ENCODE measurements at regions not wholly inside any gene's neighbourhood (a gene's known extent, or its start where the extent isn't known, plus 50 kb on each side); places are given as distances from the start of the nearest gene placed in this dataset.

DNA sequence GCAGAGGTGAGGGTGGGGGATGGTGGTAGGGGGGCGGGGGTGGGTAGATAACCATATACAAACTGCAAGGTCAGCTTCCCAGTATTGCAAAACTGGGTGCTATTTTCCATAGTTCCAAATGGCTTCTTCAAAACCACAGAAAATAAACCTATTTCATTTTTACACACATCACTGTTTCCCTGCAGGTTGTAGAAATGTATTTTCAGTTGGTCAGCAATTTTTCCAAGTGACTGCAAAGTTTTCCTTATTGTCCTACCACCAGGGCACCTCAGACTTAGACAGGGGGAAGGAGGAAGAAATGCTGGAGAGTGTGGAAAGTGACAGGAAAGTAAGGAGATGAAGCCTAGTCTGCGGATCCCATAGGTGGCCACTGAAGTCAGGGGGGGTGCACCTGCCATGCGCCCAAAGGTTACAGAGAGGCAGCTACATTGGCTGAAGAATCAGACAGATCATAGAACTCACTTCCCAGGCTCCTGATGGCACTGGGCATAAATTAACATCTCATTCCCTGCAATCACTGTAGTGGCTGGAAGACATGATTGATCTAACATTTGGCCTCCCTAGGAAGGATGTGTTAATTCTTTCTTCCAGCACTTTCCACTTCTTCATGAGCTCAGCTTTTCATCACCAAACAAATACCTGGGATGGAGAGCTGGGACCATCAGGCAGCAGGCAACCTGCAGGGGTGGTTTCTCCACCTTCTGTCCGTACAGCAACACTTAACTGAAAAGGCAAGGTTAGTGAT, 402.0 kb downstream of the HNRNPD start:
- 56 to 89% methylated on average over 1 to 4 of the region's 4 CpGs for WGBS, 2 donors (ENCODE audit: low coverage in 1 of 2)
- Histone ChIP-seq H3K4me3 (no peak overlapping the region), H3K27ac (no peak overlapping the region), H3K4me1 (no peaks in the 10 kb centered on the region), H3K9me3 (no peaks in the 10 kb centered on the region), H3K36me3 (no peaks in the 10 kb centered on the region), H3K27me3 (no peaks in the 10 kb centered on the region)
- DNase-seq, result no peak
- in situ Hi-C loops (cut with MboI; ENCODE audit: low pct_ligation_motif_present in 1 of 4, low pct_unique_long_range_greater_than_20kb in 1 of 4, low sequenced_read_pairs in 3 of 4) (no loop called here), intact Hi-C loops (cut with DNase I; ENCODE audit: low total_unique reads) (no loop called here)
- TF ChIP-seq POLR2A (IDR thresholded peaks at IDR 0.05), result no peak
- no peak for TF ChIP-seq POLR2AphosphoS5 (IDR thresholded peaks at IDR 0.05)
- TF ChIP-seq EP300 (IDR thresholded peaks at IDR 0.05; ENCODE audit: low read depth), result no peak
- TF ChIP-seq CTCF (IDR thresholded peaks at IDR 0.05), result no peak

DNA sequence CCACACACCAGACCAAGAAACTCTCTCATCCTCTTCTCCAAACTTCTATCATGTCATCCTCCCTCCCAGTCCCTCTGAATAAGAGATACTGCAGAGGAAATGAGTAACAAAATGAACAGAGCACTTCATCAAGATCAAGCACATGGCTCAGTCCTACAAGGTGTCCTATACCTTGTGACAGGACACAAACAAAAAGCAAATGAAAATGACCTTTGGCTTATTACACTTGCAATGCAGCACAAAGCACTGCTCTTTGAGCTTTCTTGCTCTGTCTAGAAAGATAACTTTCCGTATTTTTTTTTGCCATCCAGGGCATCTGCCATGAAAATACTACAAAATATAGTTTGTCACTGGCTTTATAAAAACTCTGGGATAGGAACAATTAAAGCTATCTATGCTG, 402.7 kb downstream of the HNRNPD start:
- Histone ChIP-seq H3K9me3 (no peaks in the 10 kb centered on the region), H3K27ac (no peak overlapping the region), H3K4me3 (no peak overlapping the region), H3K27me3 (no peaks in the 10 kb centered on the region), H3K4me1 (no peaks in the 10 kb centered on the region), H3K36me3 (no peaks in the 10 kb centered on the region)
- intact Hi-C loops (cut with DNase I; ENCODE audit: low total_unique reads) (no loop called here), in situ Hi-C loops (cut with MboI; ENCODE audit: low pct_ligation_motif_present in 1 of 4, low pct_unique_long_range_greater_than_20kb in 1 of 4, low sequenced_read_pairs in 3 of 4) (no loop called here)
- no peak for DNase-seq
- 79 to 86% methylated on average over 1 of the region's 1 CpG for WGBS, 2 donors (ENCODE audit: low coverage in 1 of 2)
- no peak for TF ChIP-seq POLR2AphosphoS5 (IDR thresholded peaks at IDR 0.05)
- TF ChIP-seq POLR2A (IDR thresholded peaks at IDR 0.05), result no peak
- no peak for TF ChIP-seq CTCF (IDR thresholded peaks at IDR 0.05)
- TF ChIP-seq EP300 (IDR thresholded peaks at IDR 0.05; ENCODE audit: low read depth), result no peak

DNA sequence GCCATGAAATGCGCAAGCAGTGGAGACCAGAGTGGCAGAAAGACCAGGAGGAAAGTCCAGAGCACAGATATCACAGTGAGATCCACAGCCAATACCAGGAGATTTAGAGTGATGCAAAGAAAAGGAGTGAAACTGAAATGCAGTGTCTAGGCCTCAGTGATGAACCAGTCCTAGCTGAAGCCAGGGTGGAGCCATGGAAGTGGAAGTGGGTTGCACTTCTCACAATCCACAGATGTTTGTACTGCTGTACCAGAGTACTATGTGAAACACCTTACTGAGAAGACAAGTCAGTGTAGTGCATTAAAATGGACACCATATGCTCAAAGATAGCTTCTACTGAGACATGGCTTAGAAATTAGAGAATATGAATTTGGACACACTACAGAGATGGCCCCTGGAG, 403.3 kb downstream of the HNRNPD start:
- Histone ChIP-seq H3K27ac (no peak overlapping the region), H3K36me3 (no peaks in the 10 kb centered on the region), H3K9me3 (no peaks in the 10 kb centered on the region), H3K27me3 (no peaks in the 10 kb centered on the region), H3K4me1 (no peaks in the 10 kb centered on the region), H3K4me3 (no peak overlapping the region)
- TF ChIP-seq POLR2A (IDR thresholded peaks at IDR 0.05) (no peak), CTCF (IDR thresholded peaks at IDR 0.05) (no peak), POLR2AphosphoS5 (IDR thresholded peaks at IDR 0.05) (no peak), EP300 (IDR thresholded peaks at IDR 0.05; ENCODE audit: low read depth) (no peak)
- WGBS, 2 donors (ENCODE audit: low coverage in 1 of 2), result 100% methylated on average over 1 of the region's 1 CpG
- in situ Hi-C loops (cut with MboI; ENCODE audit: low pct_ligation_motif_present in 1 of 4, low pct_unique_long_range_greater_than_20kb in 1 of 4, low sequenced_read_pairs in 3 of 4), result no loop called here
- no peak for DNase-seq
- intact Hi-C loops (cut with DNase I; ENCODE audit: low total_unique reads), result no loop called here

DNA sequence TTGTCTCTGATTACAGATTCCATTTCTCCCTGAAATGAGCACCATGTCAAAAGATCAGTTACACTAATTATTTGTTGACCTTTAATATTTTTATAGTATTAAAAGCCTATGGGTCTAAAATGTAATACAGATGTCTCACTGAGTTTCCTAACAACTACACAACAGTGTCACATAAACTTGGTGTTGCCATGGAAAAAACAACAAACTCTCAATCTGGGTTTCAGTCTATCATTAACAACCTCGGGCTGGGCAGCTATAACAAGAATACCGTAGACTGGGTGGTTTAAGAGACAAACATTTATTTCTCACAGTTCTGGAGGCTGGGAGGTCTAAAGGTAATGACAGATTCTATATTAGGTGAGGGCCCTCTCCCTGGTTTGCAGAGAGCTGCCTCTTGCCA, 407.1 kb downstream of the HNRNPD start:
- no peak for DNase-seq
- Histone ChIP-seq H3K27me3 (no peaks in the 10 kb centered on the region), H3K27ac (no peak overlapping the region), H3K4me1 (no peaks in the 10 kb centered on the region), H3K36me3 (no peaks in the 10 kb centered on the region), H3K4me3 (no peak overlapping the region), H3K9me3 (no peaks in the 10 kb centered on the region)
- TF ChIP-seq CTCF (IDR thresholded peaks at IDR 0.05) (no peak), POLR2A (IDR thresholded peaks at IDR 0.05) (no peak), POLR2AphosphoS5 (IDR thresholded peaks at IDR 0.05) (no peak), EP300 (IDR thresholded peaks at IDR 0.05; ENCODE audit: low read depth) (no peak)
- intact Hi-C loops (cut with DNase I; ENCODE audit: low total_unique reads) (loop anchor here (5.0 kb wide), 1 partner anchor 226 kb away; no protein-coding TSS in a partner anchor), in situ Hi-C loops (cut with MboI; ENCODE audit: low pct_ligation_motif_present in 1 of 4, low pct_unique_long_range_greater_than_20kb in 1 of 4, low sequenced_read_pairs in 3 of 4) (no loop called here)
- 31 to 38% methylated on average over 2 of the region's 2 CpGs for WGBS, 2 donors (ENCODE audit: low coverage in 1 of 2)

All from transverse colon (tissue), 4 donors.